ENCODE measurements at regions not wholly inside any gene's neighbourhood (a gene's known extent, or its start where the extent isn't known, plus 50 kb on each side); places are given as distances from the start of the nearest gene placed in this dataset.

- no peak for DNase-seq
Observed at GRCh38 chr3:73729969-73730440, 105.3 kb upstream of the PDZRN3 start.

- DNase-seq: no peak
Observed at GRCh38 chr3:73727854-73728253, 103.1 kb upstream of the PDZRN3 start.

- no peak for DNase-seq
Observed at GRCh38 chr3:73727117-73727821, 102.5 kb upstream of the PDZRN3 start.

- no peak for DNase-seq
Observed at GRCh38 chr3:73723596-73723995, 98.9 kb upstream of the PDZRN3 start.

GRCh38 chr3:73719861-73720260 lies 95.1 kb upstream of the PDZRN3 start:
- DNase-seq: no peak

GRCh38 chr3:73719413-73719851 lies 94.7 kb upstream of the PDZRN3 start:
- DNase-seq: no peak

- DNase-seq: no peak
Observed at GRCh38 chr3:73718326-73719110, 93.8 kb upstream of the PDZRN3 start.

GRCh38 chr3:73716418-73716817 lies 91.7 kb upstream of the PDZRN3 start:
- DNase-seq: no peak

- DNase-seq: no peak
Observed at GRCh38 chr3:73710340-73710739, 85.6 kb upstream of the PDZRN3 start.

GRCh38 chr3:73709712-73710111 lies 85.0 kb upstream of the PDZRN3 start:
- DNase-seq: no peak

- no peak for DNase-seq
Observed at GRCh38 chr3:73708956-73709355, 84.2 kb upstream of the PDZRN3 start.

GRCh38 chr3:73707772-73708171 lies 83.0 kb upstream of the PDZRN3 start:
- no peak for DNase-seq

GRCh38 chr3:73706771-73707170 lies 82.0 kb upstream of the PDZRN3 start:
- DNase-seq: no peak

GRCh38 chr3:73705792-73706191 lies 81.1 kb upstream of the PDZRN3 start:
- no peak for DNase-seq

- no peak for DNase-seq
Observed at GRCh38 chr3:73699327-73699726, 74.6 kb upstream of the PDZRN3 start.

- no peak for DNase-seq
Observed at GRCh38 chr3:73697020-73697419, 72.3 kb upstream of the PDZRN3 start.

- DNase-seq: no peak
Observed at GRCh38 chr3:73695841-73696240, 71.1 kb upstream of the PDZRN3 start.

- no peak for DNase-seq
Observed at GRCh38 chr3:73694983-73695757, 70.4 kb upstream of the PDZRN3 start.

GRCh38 chr3:73687106-73688004 lies 62.6 kb upstream of the PDZRN3 start:
- DNase-seq: no peak

- no peak for DNase-seq
Observed at GRCh38 chr3:73685061-73685460, 60.3 kb upstream of the PDZRN3 start.

GRCh38 chr3:73683706-73684105 lies 59.0 kb upstream of the PDZRN3 start:
- no peak for DNase-seq

GRCh38 chr3:73681610-73682009 lies 56.9 kb upstream of the PDZRN3 start:
- DNase-seq: no peak
